GM18505 (cell line): ENCODE measurements at regions not wholly inside any gene's neighbourhood (a gene's known extent, or its start where the extent isn't known, plus 50 kb on each side); places are given as distances from the start of the nearest gene placed in this dataset.

Source experiments
- ATAC-seq: cut with Tn5 transposase; IDR thresholded peaks from one replicate; pipeline ENCODE4 v1.9.1; 2021; ENCODE audit not compliant: unreplicated experiment
- POLR2A ChIP-seq: IDR thresholded peaks from 4 replicates; pipeline ENCODE4 v1.6.1; 2011; ENCODE audit warnings: borderline replicate concordance; ENCODE audit not compliant: insufficient read depth, insufficient read length; ENCODE audit errors: extremely low read depth

GRCh38 chr14:95466506-95466905 lies 49.9 kb downstream of the SYNE3 start:
- TF ChIP-seq POLR2A, result no peak
- no peak for ATAC-seq

- no peak for ATAC-seq
- no peak for TF ChIP-seq POLR2A
These were observed 50.5 kb downstream of the SYNE3 start for GRCh38 chr14:95465936-95466335.

GRCh38 chr14:95465358-95465757 lies 51.1 kb downstream of the SYNE3 start:
- ATAC-seq, result no peak
- TF ChIP-seq POLR2A, result no peak

GRCh38 chr14:95464514-95464913 lies 51.9 kb downstream of the SYNE3 start:
- no peak for TF ChIP-seq POLR2A
- ATAC-seq, result no peak

- TF ChIP-seq POLR2A, result no peak
- no peak for ATAC-seq
These were observed 52.3 kb downstream of the SYNE3 start for GRCh38 chr14:95464103-95464502.

GRCh38 chr14:95463171-95463901 lies 53.1 kb downstream of the SYNE3 start:
- TF ChIP-seq POLR2A, result no peak
- no peak for ATAC-seq

- ATAC-seq, result no peak
- no peak for TF ChIP-seq POLR2A
These were observed 54.0 kb downstream of the SYNE3 start for GRCh38 chr14:95462491-95462890.

GRCh38 chr14:95460647-95461478 lies 55.6 kb downstream of the SYNE3 start:
- no peak for TF ChIP-seq POLR2A
- no peak for ATAC-seq

GRCh38 chr14:95458906-95459305 lies 57.5 kb downstream of the SYNE3 start:
- TF ChIP-seq POLR2A, result no peak
- ATAC-seq, result no peak

GRCh38 chr14:95458459-95458858 lies 58.0 kb downstream of the SYNE3 start:
- ATAC-seq, result no peak
- no peak for TF ChIP-seq POLR2A

GRCh38 chr14:95456281-95456680 lies 60.2 kb downstream of the SYNE3 start:
- TF ChIP-seq POLR2A, result no peak
- no peak for ATAC-seq

GRCh38 chr14:95455246-95455645 lies 61.2 kb downstream of the SYNE3 start:
- no peak for TF ChIP-seq POLR2A

GRCh38 chr14:95453713-95453980 lies 62.8 kb downstream of the SYNE3 start:
- no peak for ATAC-seq
- TF ChIP-seq POLR2A, result no peak

More at GRCh38 chr14:95455246-95455645, 61.2 kb downstream of the SYNE3 start:
- ATAC-seq, result no peak
